ENCODE measurements at regions not wholly inside any gene's neighbourhood (a gene's known extent, or its start where the extent isn't known, plus 50 kb on each side); places are given as distances from the start of the nearest gene placed in this dataset.

- Histone ChIP-seq H3K27ac (no peak overlapping the region), H3K4me3 (no peak overlapping the region)
These were observed 282.0 kb upstream of the TPM1 start for GRCh38 chr15:62760538-62760937.

GRCh38 chr15:62765916-62766315 lies 276.6 kb upstream of the TPM1 start:
- H3K4me3 ChIP-seq = no peak overlapping the region
- no peak overlapping the region for H3K27ac ChIP-seq

GRCh38 chr15:62766599-62766998 lies 275.9 kb upstream of the TPM1 start:
- no peak overlapping the region for H3K27ac ChIP-seq
- no peak overlapping the region for H3K4me3 ChIP-seq

- H3K27ac ChIP-seq = peak overlapping the region in 6 of 21 experiments; percentile 6 to 73 (median 13)
- no peak overlapping the region for H3K4me3 ChIP-seq
These were observed 272.9 kb upstream of the TPM1 start for GRCh38 chr15:62769604-62770003.

GRCh38 chr15:62770111-62770660 lies 272.4 kb upstream of the TPM1 start:
- Histone ChIP-seq H3K4me3 (no peak overlapping the region), H3K27ac (peak overlapping the region in 6 of 21 experiments; percentile 6 to 73 (median 13))

- Histone ChIP-seq H3K4me3 (no peak overlapping the region), H3K27ac (peak overlapping the region in 4 of 21 experiments; percentile 6 to 73 (median 26))
These were observed 271.8 kb upstream of the TPM1 start for GRCh38 chr15:62770752-62771151.

- no peak overlapping the region for H3K27ac ChIP-seq
- H3K4me3 ChIP-seq = no peak overlapping the region
These were observed 271.3 kb upstream of the TPM1 start for GRCh38 chr15:62771234-62771633.

GRCh38 chr15:62773369-62774165 lies 269.0 kb upstream of the TPM1 start:
- Histone ChIP-seq H3K4me3 (no peak overlapping the region), H3K27ac (no peak overlapping the region)

GRCh38 chr15:62775932-62776331 lies 266.6 kb upstream of the TPM1 start:
- H3K4me3 ChIP-seq = no peak overlapping the region
- no peak overlapping the region for H3K27ac ChIP-seq

- no peak overlapping the region for H3K27ac ChIP-seq
- H3K4me3 ChIP-seq = no peak overlapping the region
These were observed 264.9 kb upstream of the TPM1 start for GRCh38 chr15:62777671-62778070.

GRCh38 chr15:62779036-62779770 lies 263.3 kb upstream of the TPM1 start:
- no peak overlapping the region for H3K4me3 ChIP-seq
- H3K27ac ChIP-seq = no peak overlapping the region

- H3K27ac ChIP-seq = no peak overlapping the region
These were observed 262.6 kb upstream of the TPM1 start for GRCh38 chr15:62779899-62780298.

GRCh38 chr15:62781081-62781497 lies 261.5 kb upstream of the TPM1 start:
- no peak overlapping the region for H3K27ac ChIP-seq
- H3K4me3 ChIP-seq = no peak overlapping the region

More at GRCh38 chr15:62779899-62780298, 262.6 kb upstream of the TPM1 start:
- no peak overlapping the region for H3K4me3 ChIP-seq

- H3K27ac ChIP-seq = no peak overlapping the region
These were observed 260.3 kb upstream of the TPM1 start for GRCh38 chr15:62782071-62782841.

GRCh38 chr15:62782896-62783295 lies 259.7 kb upstream of the TPM1 start:
- Histone ChIP-seq H3K4me3 (no peak overlapping the region), H3K27ac (no peak overlapping the region)

More at GRCh38 chr15:62782071-62782841, 260.3 kb upstream of the TPM1 start:
- H3K4me3 ChIP-seq = no peak overlapping the region

- Histone ChIP-seq H3K27ac (no peak overlapping the region), H3K4me3 (no peak overlapping the region)
These were observed 259.1 kb upstream of the TPM1 start for GRCh38 chr15:62783303-62783957.

- no peak overlapping the region for H3K4me3 ChIP-seq
- H3K27ac ChIP-seq = no peak overlapping the region
These were observed 256.4 kb upstream of the TPM1 start for GRCh38 chr15:62785881-62786828.

GRCh38 chr15:62787401-62787800 lies 255.1 kb upstream of the TPM1 start:
- Histone ChIP-seq H3K4me3 (no peak overlapping the region), H3K27ac (no peak overlapping the region)
